Hematopoietic multipotent progenitor cell treated with erythropoietin and hydrocortisone succinate and interleukin-3 and kit ligand, for 4 days (in vitro differentiated cells): ENCODE measurements at regions not wholly inside any gene's neighbourhood (a gene's known extent, or its start where the extent isn't known, plus 50 kb on each side); places are given as distances from the start of the nearest gene placed in this dataset.

Experiments used
- DNase-seq: peaks from one replicate; pipeline ENCODE4 v3.0.0-alpha.2; 2015

DNA sequence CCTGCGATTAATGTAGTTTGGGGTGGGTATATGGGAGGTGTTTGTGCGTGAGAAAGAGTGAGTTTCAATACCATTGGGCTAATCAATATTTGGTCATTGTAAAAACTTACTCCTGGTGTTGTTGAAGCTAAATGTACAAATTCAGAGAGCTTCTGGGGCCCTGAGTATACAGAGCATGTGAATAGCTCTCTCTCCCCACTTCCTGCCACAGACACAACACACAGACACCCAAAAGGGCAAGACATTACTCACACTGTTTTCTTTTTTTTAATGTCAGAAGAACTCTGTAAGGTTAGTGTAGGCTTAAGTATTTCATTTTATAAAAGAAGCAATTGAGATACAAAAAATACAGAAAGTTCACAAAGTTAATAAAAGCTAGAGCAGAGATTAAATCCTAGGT, 151.3 kb upstream of the KCNIP4 start:
- no peak for DNase-seq

DNA sequence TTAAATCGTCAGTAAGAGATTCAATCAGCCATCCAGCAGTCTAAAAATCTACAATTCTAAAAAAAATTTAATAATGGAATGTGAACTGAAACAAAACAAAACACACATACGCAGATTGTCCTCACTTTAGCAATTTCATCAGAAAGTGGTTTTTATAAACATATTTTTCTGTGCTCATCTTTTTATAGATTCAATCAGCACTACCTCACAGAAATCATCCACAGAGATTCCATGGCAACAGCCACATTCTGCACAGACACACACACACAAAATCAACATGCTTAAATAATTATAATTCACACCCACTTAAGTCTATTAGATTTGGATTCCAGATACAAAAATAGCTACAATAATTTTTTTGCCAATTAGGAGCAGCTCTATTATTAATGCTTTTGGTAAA, 149.0 kb upstream of the KCNIP4 start:
- no peak for DNase-seq

DNA sequence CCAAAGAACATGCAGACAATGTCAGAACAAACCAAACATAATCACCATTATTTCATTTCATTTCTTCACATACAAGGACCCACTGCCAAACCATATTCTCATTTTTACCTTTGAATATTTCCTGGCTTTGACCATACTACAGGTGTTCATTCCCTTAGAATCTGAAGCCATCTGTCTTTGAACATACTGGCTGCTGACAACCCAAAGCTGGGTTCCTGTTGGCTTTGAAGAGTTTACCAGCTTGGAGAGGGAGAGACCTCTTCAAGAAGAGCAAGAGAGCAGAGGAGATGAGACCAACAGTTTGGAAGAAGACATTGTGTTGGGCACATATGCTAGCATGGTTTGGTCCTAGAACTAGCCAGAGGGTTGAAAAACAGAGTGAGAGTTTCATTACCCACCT, 145.6 kb upstream of the KCNIP4 start:
- no peak for DNase-seq

- no peak for DNase-seq
Measured at GRCh38 chr4:22093126-22093525, 144.6 kb upstream of the KCNIP4 start.

DNA sequence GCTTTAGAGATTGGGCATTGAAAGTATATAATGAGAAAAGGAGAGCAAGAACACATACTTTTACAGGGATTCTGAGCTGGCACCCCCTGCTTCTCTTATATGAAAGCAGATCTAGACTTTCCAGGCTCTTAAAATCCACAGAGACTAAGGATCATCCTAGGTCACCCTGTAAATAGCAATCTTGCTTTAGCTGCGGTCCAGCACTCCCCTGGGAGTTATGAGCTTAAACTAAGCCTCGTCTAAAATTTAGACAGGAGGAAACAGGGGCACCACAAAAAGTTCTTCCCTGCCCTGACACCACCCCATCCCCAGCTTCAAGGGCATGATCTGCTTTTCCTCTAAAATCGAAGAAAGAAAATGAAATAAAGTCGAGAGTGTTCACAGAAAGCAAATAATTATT, 143.3 kb upstream of the KCNIP4 start:
- DNase-seq: no peak

GRCh38 chr4:22091352-22091717, 142.8 kb upstream of the KCNIP4 start:
- DNase-seq: no peak

- DNase-seq: no peak
Measured at GRCh38 chr4:22090661-22091351, 142.2 kb upstream of the KCNIP4 start.

GRCh38 chr4:22077571-22077970, 129.0 kb upstream of the KCNIP4 start:
- no peak for DNase-seq

- no peak for DNase-seq
Measured at GRCh38 chr4:22072726-22073125, 124.2 kb upstream of the KCNIP4 start.

GRCh38 chr4:22072240-22072639, 123.7 kb upstream of the KCNIP4 start:
- no peak for DNase-seq

DNA sequence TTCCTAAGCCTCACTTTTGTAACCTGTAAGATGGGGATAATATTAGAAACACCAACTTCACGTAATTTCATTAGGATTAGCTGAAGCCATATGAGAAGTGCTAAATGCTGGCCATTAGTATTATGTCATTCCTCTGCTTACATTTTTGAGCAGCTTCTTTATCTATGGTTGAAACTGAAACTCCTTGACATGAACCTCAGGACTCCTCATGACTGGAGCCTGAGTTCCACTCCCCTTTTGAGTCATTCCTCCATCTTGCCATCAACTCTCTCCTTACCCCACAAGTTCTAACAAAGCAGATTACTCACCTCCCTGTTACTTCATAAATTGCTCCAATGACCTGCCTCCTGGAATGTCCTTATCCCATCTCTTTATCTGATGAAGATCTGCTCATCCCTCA, 123.2 kb upstream of the KCNIP4 start:
- DNase-seq: no peak

- no peak for DNase-seq
Measured at GRCh38 chr4:22070256-22070655, 121.7 kb upstream of the KCNIP4 start.

DNA sequence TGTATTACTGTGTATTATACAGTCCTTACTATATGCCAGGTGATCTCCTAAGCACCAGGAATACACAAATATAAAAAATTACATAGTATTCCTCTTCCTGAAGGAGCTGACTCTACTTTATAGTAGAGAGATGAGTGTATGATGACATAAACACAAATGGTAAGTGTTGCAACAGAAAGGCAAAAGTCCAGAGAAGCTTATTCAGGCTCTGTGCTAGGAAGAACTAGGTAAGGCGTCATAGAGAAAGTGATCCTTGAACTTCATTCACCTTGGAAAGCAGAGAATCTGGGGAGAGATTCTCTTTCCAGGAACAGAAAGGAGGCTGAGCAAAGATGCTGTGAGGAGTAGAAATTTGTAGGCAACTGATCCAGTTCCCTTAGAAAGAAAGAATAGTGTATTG, 115.0 kb upstream of the KCNIP4 start:
- no peak for DNase-seq

DNA sequence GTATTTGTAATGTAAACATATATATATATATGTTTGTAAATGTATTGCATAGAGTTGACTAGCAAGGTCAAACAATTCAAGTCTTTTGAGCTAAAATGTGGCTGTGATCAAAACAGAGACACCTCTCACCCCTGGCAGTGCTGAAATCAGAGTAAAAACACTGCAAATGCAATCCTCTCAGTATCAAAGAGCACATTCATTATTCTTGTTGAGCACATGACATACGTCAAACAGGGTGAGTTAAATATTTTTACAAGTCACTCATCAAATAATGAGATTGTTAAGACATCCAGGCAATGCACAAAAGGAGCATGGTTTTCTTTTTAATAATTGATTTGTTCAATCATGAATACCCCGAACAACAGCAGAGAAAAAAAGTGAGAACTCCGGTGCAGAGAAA, 114.1 kb upstream of the KCNIP4 start:
- DNase-seq: no peak

DNA sequence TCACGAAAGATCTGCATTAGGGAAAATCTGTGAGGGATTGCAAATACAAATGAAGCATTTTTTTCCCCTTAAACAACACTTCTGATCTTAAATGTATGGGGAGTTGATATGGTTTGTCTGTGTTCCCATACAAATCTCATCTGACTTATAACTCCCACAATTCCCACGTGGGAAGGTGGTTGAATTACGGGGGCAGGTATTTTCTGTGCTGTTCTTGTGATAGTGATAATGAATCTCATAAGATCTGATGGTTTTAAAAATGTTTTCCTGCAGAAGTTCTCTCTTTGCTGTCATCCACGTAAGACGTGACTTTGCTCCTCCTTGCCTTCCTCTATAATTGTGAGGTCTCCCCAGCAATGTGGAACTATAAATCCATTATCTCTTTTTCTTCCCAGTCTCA, 107.4 kb upstream of the KCNIP4 start:
- no peak for DNase-seq

DNA sequence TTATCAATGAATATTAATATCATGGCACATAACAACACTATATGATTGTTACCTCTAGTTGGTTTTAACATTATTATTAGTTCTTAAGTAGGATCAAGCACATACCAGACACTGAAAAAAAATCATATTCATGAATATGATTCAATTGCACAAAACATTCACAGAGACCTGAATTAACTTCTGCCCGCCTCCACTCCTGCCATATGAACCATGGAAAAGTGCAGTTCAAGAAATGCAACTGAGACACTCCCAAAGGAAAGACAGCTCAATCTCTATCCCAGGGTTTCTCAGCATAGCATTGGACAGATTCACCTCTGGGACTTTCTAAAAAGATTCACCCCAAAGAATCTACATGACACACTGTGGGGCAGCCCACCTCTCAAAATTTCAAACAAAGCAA, 103.5 kb upstream of the KCNIP4 start:
- no peak for DNase-seq

- DNase-seq: no peak
Measured at GRCh38 chr4:22048323-22048722, 99.8 kb upstream of the KCNIP4 start.

DNA sequence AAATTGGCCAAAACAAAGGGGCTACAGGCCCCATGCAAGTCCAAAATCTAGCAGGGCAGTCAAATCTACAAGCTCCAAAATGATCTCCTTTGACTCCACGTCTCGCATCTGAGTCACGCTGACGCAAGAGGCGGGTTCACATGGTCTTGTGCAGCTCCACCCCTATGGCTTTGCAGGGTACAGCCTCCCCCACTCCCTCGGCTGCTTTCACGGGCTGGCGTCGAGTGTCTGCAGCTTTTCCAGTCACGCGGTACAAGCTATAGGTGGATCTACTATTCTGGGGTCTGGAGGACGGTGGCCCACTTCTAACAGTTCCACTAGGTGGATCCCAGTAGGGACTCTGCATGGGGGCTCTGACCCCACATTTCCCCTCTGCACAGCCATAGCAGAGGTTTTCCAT, 99.2 kb upstream of the KCNIP4 start:
- DNase-seq: no peak

GRCh38 chr4:22045051-22045630, 96.6 kb upstream of the KCNIP4 start:
- DNase-seq: no peak

DNA sequence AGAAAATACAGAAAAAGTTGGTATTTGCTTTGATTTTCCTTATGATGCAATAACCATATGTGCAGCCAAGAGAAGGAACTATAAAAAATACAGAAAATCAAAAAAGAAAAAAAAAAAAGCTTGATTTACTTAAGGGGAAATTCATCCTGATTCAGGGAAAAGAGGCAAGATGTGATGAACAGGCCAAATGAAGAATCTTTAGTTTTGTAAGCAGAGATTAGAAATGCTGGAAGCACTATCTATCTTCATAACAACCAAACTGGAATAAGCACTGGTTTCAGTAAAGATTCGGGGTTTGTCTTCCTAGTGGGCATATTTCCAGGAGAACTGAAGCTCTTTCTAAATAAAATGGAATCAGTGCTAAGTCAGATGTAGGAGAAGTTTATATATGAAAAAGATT, 82.9 kb upstream of the KCNIP4 start:
- DNase-seq: no peak

DNA sequence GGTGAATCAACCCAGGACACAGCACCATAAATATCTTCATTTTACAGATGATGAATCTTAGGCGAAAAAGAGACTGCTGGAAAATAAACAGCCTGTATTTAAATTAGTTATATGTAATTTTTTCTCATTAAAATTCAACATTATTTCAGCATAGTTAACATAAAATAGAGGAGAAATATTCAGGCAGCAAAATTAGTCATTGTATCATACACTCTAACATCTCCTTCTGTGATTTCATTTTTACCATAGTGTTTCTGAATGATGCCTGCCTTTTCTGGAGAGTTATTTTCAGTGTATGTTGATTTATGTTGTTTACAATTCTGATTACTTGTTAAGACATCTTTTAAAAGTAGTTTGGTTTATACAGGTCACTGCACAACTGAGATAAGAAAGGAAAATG, 82.3 kb upstream of the KCNIP4 start:
- DNase-seq: no peak

DNA sequence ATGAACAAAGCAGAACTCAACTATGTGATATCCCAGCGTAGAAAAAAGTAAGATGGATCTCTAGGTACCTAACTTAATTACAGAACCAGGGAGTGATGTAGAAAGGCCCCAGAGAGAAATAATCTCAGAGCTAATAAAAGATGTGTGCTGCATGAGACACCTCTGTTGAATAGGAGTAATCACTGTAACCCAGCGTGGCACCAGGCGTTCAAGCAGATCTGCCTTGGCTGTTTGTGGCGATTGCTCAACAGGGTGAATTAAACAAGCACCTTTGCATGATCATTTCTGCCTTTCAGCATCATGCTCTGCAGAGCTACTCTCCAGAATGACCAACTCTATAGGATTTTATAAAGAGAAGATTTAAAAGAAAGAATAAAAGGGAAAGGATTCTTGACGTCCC, 81.7 kb upstream of the KCNIP4 start:
- DNase-seq: no peak

DNA sequence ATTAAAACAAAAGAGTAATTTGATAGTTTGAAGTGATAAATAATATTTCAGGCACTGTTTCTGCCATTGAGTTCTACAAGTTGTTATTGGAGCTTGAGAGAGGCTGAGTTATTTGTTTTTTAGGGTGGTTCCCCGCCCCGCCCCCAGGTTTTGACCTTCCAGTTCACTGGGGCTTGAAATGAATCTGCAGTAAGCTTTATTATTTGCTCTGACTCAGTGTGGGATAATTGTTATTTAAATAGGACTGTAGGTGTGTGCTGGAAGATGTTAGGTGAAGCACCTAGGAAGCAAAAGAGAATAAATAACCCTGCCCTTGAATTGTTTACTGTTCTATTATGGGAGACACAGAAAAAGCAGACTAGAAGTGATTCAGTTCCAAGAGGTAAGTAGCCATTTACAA, 81.2 kb upstream of the KCNIP4 start:
- no peak for DNase-seq

DNA sequence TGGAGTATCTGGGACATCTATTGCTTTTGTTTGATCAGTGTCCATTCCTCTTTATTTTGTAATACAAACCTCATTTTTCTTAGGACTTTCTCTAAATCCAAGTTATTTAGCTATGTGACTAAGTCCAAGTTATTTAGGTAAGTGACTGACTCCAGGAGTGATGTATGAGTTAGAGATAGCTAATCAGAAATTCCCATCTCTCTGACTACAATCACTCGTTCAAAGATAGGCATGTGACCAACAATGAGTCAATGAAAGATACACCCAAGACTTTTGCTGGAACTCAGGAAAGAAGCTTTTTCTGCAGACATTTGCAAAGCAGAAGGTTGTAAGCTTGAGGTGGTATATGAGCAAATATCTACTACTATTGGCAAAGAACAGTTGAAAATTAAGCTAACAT, 72.5 kb upstream of the KCNIP4 start:
- DNase-seq: no peak

GRCh38 chr4:22020129-22020528, 71.6 kb upstream of the KCNIP4 start:
- DNase-seq: no peak
